K562 (cell line): ENCODE measurements at regions not wholly inside any gene's neighbourhood (a gene's known extent, or its start where the extent isn't known, plus 50 kb on each side); places are given as distances from the start of the nearest gene placed in this dataset.

Experiments used
- CAMTA2 ChIP-seq: fragments of 250-450 bp; sonication (Bioruptor Pico); conservative IDR thresholded peaks from 2 replicates; pipeline ENCODE4 v1.5.1; 2022
- ELF2 ChIP-seq: fragments of 250-450 bp; sonication (Bioruptor Pico); IDR thresholded peaks from 2 replicates; pipeline ENCODE4 v1.5.0; 2021; ENCODE audit warnings: mild to moderate bottlenecking
- ELF4 ChIP-seq: fragments of 450-650 bp; formaldehyde crosslinking; IDR thresholded peaks from 2 replicates; pipeline ENCODE4 v1.4.0; 2022; ENCODE audit warnings: missing genetic modification characterization
- MED1 ChIP-seq: sonication (generic); formaldehyde crosslinking; IDR thresholded peaks from 2 replicates; pipeline ENCODE4 v1.8.1; 2023; ENCODE audit warnings: missing genetic modification reagents, borderline replicate concordance
- MXD1 ChIP-seq: fragments of 250-450 bp; sonication (Bioruptor Pico); IDR thresholded peaks from 2 replicates; pipeline ENCODE4 v1.8.0; 2021; ENCODE audit warnings: borderline replicate concordance, mild to moderate bottlenecking, moderate library complexity; ENCODE audit not compliant: poor library complexity, severe bottlenecking
- PBX2 ChIP-seq, 2 experiments: IDR thresholded peaks in 1 of 2; conservative IDR thresholded peaks in 1 of 2; 2 replicates each; pipeline ENCODE4 v1.6.1; 2016; ENCODE audit warnings: low read depth in 2 of 2, mild to moderate bottlenecking in 1 of 2, missing compliant biosample characterization in 1 of 2, missing genetic modification characterization in 1 of 2, moderate library complexity in 1 of 2
- RREB1 ChIP-seq: fragments of 250-450 bp; sonication (Bioruptor Pico); IDR thresholded peaks from 2 replicates; pipeline ENCODE4 v1.4.0; 2020
- SLC30A9 ChIP-seq: fragments of 250-450 bp; sonication (Bioruptor Pico); IDR thresholded peaks from 2 replicates; pipeline ENCODE4 v1.8.0; 2022; ENCODE audit warnings: mild to moderate bottlenecking, moderate library complexity
- SMAD3 ChIP-seq: fragments of 450-650 bp; formaldehyde crosslinking; conservative IDR thresholded peaks from 2 replicates; pipeline ENCODE4 v1.4.0; 2020; ENCODE audit warnings: mild to moderate bottlenecking
- TFE3 ChIP-seq: fragments of 450-650 bp; formaldehyde crosslinking; IDR thresholded peaks from 2 replicates; pipeline ENCODE4 v1.4.0; 2020; ENCODE audit warnings: mild to moderate bottlenecking, mixed read lengths
- TSHZ1 ChIP-seq: fragments of 250-450 bp; sonication (Bioruptor Pico); IDR thresholded peaks from 2 replicates; pipeline ENCODE4 v1.4.0; 2020; ENCODE audit warnings: mild to moderate bottlenecking, moderate library complexity

GRCh38 chr2:111698743-111699554, 185.0 kb downstream of the ANAPC1 start (continued):
- TF ChIP-seq PBX2 (CRISPR knock-in tag; IDR thresholded peaks at IDR 0.05; ENCODE audit: low read depth) (peak; percentile 46; the same call in 1 of the 2 replicates), PBX2 (tag; conservative IDR thresholded peaks at IDR 0.05; ENCODE audit: low read depth) (peak; percentile 83), MXD1 (CRISPR knock-in tag) (no peak), TSHZ1 (no peak), SLC30A9 (CRISPR knock-in tag) (no peak), ELF4 (CRISPR knock-in tag) (0 out of 2 replicates have a peak, but pooled peaks have one; percentile 30), SMAD3 (peak; percentile 74; the same call in 1 of the 2 replicates), CAMTA2 (CRISPR knock-in tag) (no peak), RREB1 (CRISPR knock-in tag) (peak; percentile 32; the same call in 1 of the 2 replicates), MED1 (CRISPR knock-in tag) (no peak), ELF2 (CRISPR knock-in tag) (no peak; the same call in 1 of the 2 replicates), TFE3 (no peak)
